GM19238 (cell line): ENCODE measurements at regions not wholly inside any gene's neighbourhood (a gene's known extent, or its start where the extent isn't known, plus 50 kb on each side); places are given as distances from the start of the nearest gene placed in this dataset.
"Not testable (repeated sequence)": the region's sequence is repeated elsewhere in the genome, so short reads cannot be mapped to it uniquely, and the experiment has no call there.

ENCODE experiments used
- DNase-seq: peaks from one replicate; pipeline ENCODE4 v3.0.0; 2011; ENCODE audit warnings: low spot score; ENCODE audit not compliant: insufficient read length

- no peak for DNase-seq
Observed at GRCh38 chr11:69218946-69219720, 63.4 kb downstream of the SMIM38 start.

GRCh38 chr11:69219991-69220390 is 64.3 kb downstream of the SMIM38 start:
- no peak for DNase-seq

- no peak for DNase-seq
Observed at GRCh38 chr11:69220561-69221051, 64.9 kb downstream of the SMIM38 start.

GRCh38 chr11:69221086-69221485 is 65.4 kb downstream of the SMIM38 start:
- no peak for DNase-seq

GRCh38 chr11:69221636-69222035 is 65.9 kb downstream of the SMIM38 start:
- DNase-seq: not testable (repeated sequence)

GRCh38 chr11:69227271-69227670 is 66.7 kb upstream of the MYEOV start:
- DNase-seq: no peak

GRCh38 chr11:69229511-69229910 is 64.4 kb upstream of the MYEOV start:
- DNase-seq: no peak

GRCh38 chr11:69230856-69231425 is 63.0 kb upstream of the MYEOV start:
- DNase-seq: no peak

GRCh38 chr11:69231466-69232018 is 62.4 kb upstream of the MYEOV start:
- no peak for DNase-seq

GRCh38 chr11:69232821-69233743 is 60.9 kb upstream of the MYEOV start:
- DNase-seq: no peak

GRCh38 chr11:69233744-69234570 is 60.0 kb upstream of the MYEOV start:
- DNase-seq: no peak

GRCh38 chr11:69234740-69235710 is 58.9 kb upstream of the MYEOV start:
- no peak for DNase-seq

GRCh38 chr11:69238573-69239351 is 55.2 kb upstream of the MYEOV start:
- DNase-seq: no peak

GRCh38 chr11:69239641-69240040 is 54.3 kb upstream of the MYEOV start:
- DNase-seq: no peak

GRCh38 chr11:69240332-69241074 is 53.5 kb upstream of the MYEOV start:
- no peak for DNase-seq

GRCh38 chr11:69241075-69241740 is 52.7 kb upstream of the MYEOV start:
- DNase-seq: no peak

GRCh38 chr11:69241844-69242243 is 52.1 kb upstream of the MYEOV start:
- DNase-seq: no peak
